Activated B cell treated with CpG ODN at 0.5 μM for 24 hours (primary cell): ENCODE measurements at regions not wholly inside any gene's neighbourhood (a gene's known extent, or its start where the extent isn't known, plus 50 kb on each side); places are given as distances from the start of the nearest gene placed in this dataset.

Experiments
- ATAC-seq: fragments of 200-7000 bp; cut with Tn5 transposase; one replicate; pipeline ENCODE4 v1.10.0; 2021; ENCODE audit warnings: low read depth, mild to moderate bottlenecking, moderate library complexity
- CTCF ChIA-PET: fragments of 350-600 bp; sonication (Branson Sonifier 250); formaldehyde crosslinking; loops from one replicate; lab custom pipeline; 2021; ENCODE audit warnings: antibody characterized with exemption; lab: Charles Lee
- POLR2A ChIA-PET: fragments of 350-600 bp; sonication (Branson Sonifier 250); formaldehyde crosslinking; loops from one replicate; lab custom pipeline; 2021; ENCODE audit warnings: antibody characterized with exemption; lab: Charles Lee
- DNase-seq: peaks from one replicate; pipeline ENCODE4 v3.0.0; 2022
- H3K27ac Mint-ChIP-seq: one replicate; pipeline ENCODE4 v1.8.0; 2020; ENCODE audit warnings: mixed read lengths
- H3K27me3 Mint-ChIP-seq: one replicate; pipeline ENCODE4 v1.8.0; 2021; ENCODE audit warnings: mixed read lengths
- H3K36me3 Mint-ChIP-seq: one replicate; pipeline ENCODE4 v1.8.0; 2021; ENCODE audit warnings: low read depth, mixed read lengths
- H3K4me1 Mint-ChIP-seq: one replicate; pipeline ENCODE4 v1.8.0; 2021; ENCODE audit warnings: mixed read lengths
- H3K4me3 Mint-ChIP-seq: one replicate; pipeline ENCODE4 v1.8.0; 2020; ENCODE audit warnings: mild to moderate bottlenecking, mixed read lengths
- H3K9me3 Mint-ChIP-seq: one replicate; pipeline ENCODE4 v1.8.0; 2020; ENCODE audit warnings: mixed read lengths
- CTCF ChIP-seq: fragments of 200-600 bp; IDR thresholded peaks from one replicate; pipeline ENCODE4 v1.8.0; 2022; ENCODE audit warnings: antibody characterized with exemption, mild to moderate bottlenecking
- intact Hi-C: fragments of 100-400 bp; cut with micrococcal nuclease; formaldehyde crosslinking; loops from one replicate; pipeline ENCODE4 v1.15.1; 2024

GRCh38 chr19:46911456-46911855 is 50.7 kb downstream of the ARHGAP35 start:
- ATAC-seq = no peak
- intact Hi-C loops = loop anchor here (10.0 kb wide), 1 partner anchor 53 kb away; no protein-coding TSS in a partner anchor
- Mint-ChIP-seq H3K27ac (no peak overlapping the region), H3K36me3 (peaks cover 7% of the 10 kb centered on the region), H3K27me3 (no peaks in the 10 kb centered on the region), H3K4me1 (peaks cover 40% of the 10 kb centered on the region), H3K4me3 (no peak overlapping the region), H3K9me3 (no peaks in the 10 kb centered on the region)
- CTCF ChIA-PET = no interaction called here
- no peak for TF ChIP-seq CTCF
- POLR2A ChIA-PET = no interaction called here
- no peak for DNase-seq

DNA sequence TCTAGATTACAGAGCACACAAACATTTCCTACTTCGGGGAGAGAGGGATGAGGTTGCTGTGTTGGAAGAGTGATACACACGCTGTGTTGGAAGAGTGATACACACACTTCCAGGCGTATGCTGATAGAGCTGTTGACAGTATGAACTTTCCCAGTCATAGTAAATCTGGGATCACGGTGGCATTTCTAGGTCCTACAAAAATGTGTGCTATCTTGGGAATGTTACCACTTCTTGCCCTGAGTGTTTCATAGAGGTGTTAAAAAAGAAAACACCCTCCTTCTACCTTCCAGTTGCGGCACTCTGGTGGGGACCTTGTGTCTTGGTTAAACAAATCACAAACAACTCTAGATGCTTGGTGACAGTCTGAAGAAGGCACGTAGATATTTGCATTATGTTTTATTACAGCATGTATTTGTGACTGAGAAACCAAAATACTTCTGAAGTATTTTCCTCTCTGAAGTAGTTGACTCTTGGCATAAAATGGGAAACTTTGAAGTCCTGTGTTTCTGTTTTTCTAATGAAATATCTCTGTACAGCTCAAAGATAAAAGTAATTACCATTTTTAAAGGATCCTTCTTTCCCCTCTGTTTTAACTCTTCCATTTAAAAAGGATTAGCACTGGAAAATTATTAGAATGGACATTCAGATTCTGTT is 52.5 kb downstream of the ARHGAP35 start:
- H3K27ac Mint-ChIP-seq = no peak overlapping the region
- H3K9me3 Mint-ChIP-seq = no peaks in the 10 kb centered on the region
- peaks cover 10% of the 10 kb centered on the region for H3K36me3 Mint-ChIP-seq
- intact Hi-C loops = loop anchor here (10.0 kb wide), 1 partner anchor 51 kb away; no protein-coding TSS in a partner anchor
- peaks cover 50% of the 10 kb centered on the region for H3K4me1 Mint-ChIP-seq
- ChIA-PET POLR2A (no interaction called here), CTCF (no interaction called here)
- H3K4me3 Mint-ChIP-seq = no peak overlapping the region
- no peak for DNase-seq
- no peak for ATAC-seq
- H3K27me3 Mint-ChIP-seq = no peaks in the 10 kb centered on the region
- TF ChIP-seq CTCF = no peak

GRCh38 chr19:46913852-46914430 is 53.1 kb downstream of the ARHGAP35 start:
- ATAC-seq = no peak
- intact Hi-C loops = loop anchor here (10.0 kb wide), 1 partner anchor 51 kb away; no protein-coding TSS in a partner anchor
- H3K4me3 Mint-ChIP-seq = no peak overlapping the region

GRCh38 chr19:46915386-46915785 is 54.6 kb downstream of the ARHGAP35 start:
- no peak overlapping the region for H3K27ac Mint-ChIP-seq
- ATAC-seq (no peak), DNase-seq (no peak)
- H3K9me3 Mint-ChIP-seq = no peaks in the 10 kb centered on the region
- ChIA-PET POLR2A (interaction anchor here (0.6 kb wide), 1 partner anchor 13 kb away, joined by 4 read pairs; no protein-coding TSS in a partner anchor), CTCF (no interaction called here)
- no peak for TF ChIP-seq CTCF
- H3K27me3 Mint-ChIP-seq = no peaks in the 10 kb centered on the region
- intact Hi-C loops = loop anchor here (10.0 kb wide), 1 partner anchor 49 kb away; no protein-coding TSS in a partner anchor
- peaks cover 28% of the 10 kb centered on the region for H3K36me3 Mint-ChIP-seq
- H3K4me1 Mint-ChIP-seq = peaks cover 40% of the 10 kb centered on the region
- H3K4me3 Mint-ChIP-seq = no peak overlapping the region

More at GRCh38 chr19:46913852-46914430, 53.1 kb downstream of the ARHGAP35 start:
- ChIA-PET POLR2A (interaction anchor here (0.6 kb wide), 1 partner anchor 15 kb away, joined by 9 read pairs; no protein-coding TSS in a partner anchor), CTCF (no interaction called here)
- DNase-seq = no peak
- no peak overlapping the region for H3K27ac Mint-ChIP-seq
- no peaks in the 10 kb centered on the region for H3K27me3 Mint-ChIP-seq
- peaks cover 50% of the 10 kb centered on the region for H3K4me1 Mint-ChIP-seq
- no peaks in the 10 kb centered on the region for H3K9me3 Mint-ChIP-seq
- peaks cover 17% of the 10 kb centered on the region for H3K36me3 Mint-ChIP-seq
- TF ChIP-seq CTCF = no peak

DNA sequence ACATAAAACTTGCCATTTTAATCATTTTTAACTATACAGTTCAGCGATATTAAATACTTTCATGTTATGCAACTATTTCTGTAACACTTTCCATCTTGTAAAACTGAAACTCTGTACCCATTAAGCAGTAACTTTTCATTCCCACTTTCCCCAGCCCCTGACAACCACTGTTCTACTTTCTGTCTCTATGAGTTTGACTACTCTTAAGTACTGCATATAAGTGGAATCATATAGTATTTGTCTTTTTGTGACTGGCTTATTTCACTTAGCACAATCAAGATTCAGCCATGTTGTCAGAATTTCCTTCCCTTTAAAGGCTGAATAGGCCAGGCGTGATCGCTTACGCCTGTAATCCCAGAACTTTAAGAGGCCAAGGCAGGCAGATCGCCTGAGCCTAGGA is 56.2 kb downstream of the ARHGAP35 start:
- Mint-ChIP-seq H3K27me3 (no peaks in the 10 kb centered on the region), H3K9me3 (no peaks in the 10 kb centered on the region)
- POLR2A ChIA-PET = no interaction called here

More for the DNA sequence above, 56.2 kb downstream of the ARHGAP35 start:
- CTCF ChIA-PET = no interaction called here
- DNase-seq (no peak), ATAC-seq (no peak)
- H3K4me3 Mint-ChIP-seq = no peak overlapping the region
- TF ChIP-seq CTCF = no peak
- peaks cover 40% of the 10 kb centered on the region for H3K36me3 Mint-ChIP-seq
- peaks cover 40% of the 10 kb centered on the region for H3K4me1 Mint-ChIP-seq
- no peak overlapping the region for H3K27ac Mint-ChIP-seq
- intact Hi-C loops = loop anchor here (10.0 kb wide), 1 partner anchor 48 kb away; no protein-coding TSS in a partner anchor
